Lower leg skin (tissue), 4 donors: ENCODE measurements at regions not wholly inside any gene's neighbourhood (a gene's known extent, or its start where the extent isn't known, plus 50 kb on each side); places are given as distances from the start of the nearest gene placed in this dataset.

Experiments
- DNase-seq, 2 donors: peaks; one replicate each; pipeline ENCODE4 v3.0.0-alpha.2; 2019; ENCODE audit warnings: low spot score in 2 of 2
- H3K4me3 ChIP-seq: fragments of 200-600 bp; sonication (generic); 2 replicates; pipeline ENCODE4 v1.5.1; 2017; ENCODE audit warnings: mild to moderate bottlenecking, low read depth; ENCODE audit not compliant: poor library complexity, severe bottlenecking
- POLR2A ChIP-seq, 2 donors: fragments of 450-650 bp; IDR thresholded peaks; one replicate each; pipeline ENCODE4 v1.6.1; 2016 to 2017; ENCODE audit warnings: antibody characterized with exemption in 2 of 2, mild to moderate bottlenecking in 1 of 2, moderate library complexity in 1 of 2
- WGBS, 2 donors: methylation state at CpG; one replicate each; pipeline ENCODE4 v1.1.5; 2018; 5-methylcytosine and 5-hydroxymethylcytosine counted together
- intact Hi-C: fragments of 100-400 bp; cut with DNase I; formaldehyde crosslinking; loops from one replicate; pipeline ENCODE4 v1.15.0; 2023; ENCODE audit warnings: low total_unique reads
- TF ChIP-seq, protein P1 (sequence below), 3 donors: fragments of 450-650 bp; IDR thresholded peaks; one replicate each; pipeline ENCODE4 v1.5.1; 2016; ENCODE audit warnings: antibody characterized with exemption in 3 of 3, mild to moderate bottlenecking in 3 of 3, moderate library complexity in 2 of 3

DNA sequence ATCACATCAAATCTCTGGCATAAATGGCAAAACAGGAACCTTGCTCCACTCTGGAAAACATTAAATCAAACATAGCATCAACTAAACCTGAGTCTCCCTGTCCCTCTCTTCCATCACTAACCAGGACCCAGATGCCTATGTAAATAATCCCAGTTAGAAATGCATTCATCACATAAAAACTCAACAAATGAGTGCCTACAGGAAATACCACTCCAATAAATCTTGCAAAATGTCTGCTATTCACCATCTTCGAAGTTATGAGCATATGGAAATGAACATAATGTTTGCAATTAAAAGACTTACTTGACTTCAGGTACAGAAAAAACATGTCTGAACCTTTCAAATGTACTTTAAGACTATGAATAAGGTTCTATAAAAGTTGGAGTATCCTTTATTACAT is 425.0 kb downstream of the CDH11 start:
- WGBS, 2 donors: 38 to 45% methylated on average over 1 of the region's 1 CpG
- no peak for TF ChIP-seq POLR2A (IDR thresholded peaks at IDR 0.05)
- TF ChIP-seq, protein P1, sequence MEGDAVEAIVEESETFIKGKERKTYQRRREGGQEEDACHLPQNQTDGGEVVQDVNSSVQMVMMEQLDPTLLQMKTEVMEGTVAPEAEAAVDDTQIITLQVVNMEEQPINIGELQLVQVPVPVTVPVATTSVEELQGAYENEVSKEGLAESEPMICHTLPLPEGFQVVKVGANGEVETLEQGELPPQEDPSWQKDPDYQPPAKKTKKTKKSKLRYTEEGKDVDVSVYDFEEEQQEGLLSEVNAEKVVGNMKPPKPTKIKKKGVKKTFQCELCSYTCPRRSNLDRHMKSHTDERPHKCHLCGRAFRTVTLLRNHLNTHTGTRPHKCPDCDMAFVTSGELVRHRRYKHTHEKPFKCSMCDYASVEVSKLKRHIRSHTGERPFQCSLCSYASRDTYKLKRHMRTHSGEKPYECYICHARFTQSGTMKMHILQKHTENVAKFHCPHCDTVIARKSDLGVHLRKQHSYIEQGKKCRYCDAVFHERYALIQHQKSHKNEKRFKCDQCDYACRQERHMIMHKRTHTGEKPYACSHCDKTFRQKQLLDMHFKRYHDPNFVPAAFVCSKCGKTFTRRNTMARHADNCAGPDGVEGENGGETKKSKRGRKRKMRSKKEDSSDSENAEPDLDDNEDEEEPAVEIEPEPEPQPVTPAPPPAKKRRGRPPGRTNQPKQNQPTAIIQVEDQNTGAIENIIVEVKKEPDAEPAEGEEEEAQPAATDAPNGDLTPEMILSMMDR (IDR thresholded peaks at IDR 0.05): no peak
- intact Hi-C loops: no loop called here
- no peak for DNase-seq
- H3K4me3 ChIP-seq: no peak overlapping the region

DNA sequence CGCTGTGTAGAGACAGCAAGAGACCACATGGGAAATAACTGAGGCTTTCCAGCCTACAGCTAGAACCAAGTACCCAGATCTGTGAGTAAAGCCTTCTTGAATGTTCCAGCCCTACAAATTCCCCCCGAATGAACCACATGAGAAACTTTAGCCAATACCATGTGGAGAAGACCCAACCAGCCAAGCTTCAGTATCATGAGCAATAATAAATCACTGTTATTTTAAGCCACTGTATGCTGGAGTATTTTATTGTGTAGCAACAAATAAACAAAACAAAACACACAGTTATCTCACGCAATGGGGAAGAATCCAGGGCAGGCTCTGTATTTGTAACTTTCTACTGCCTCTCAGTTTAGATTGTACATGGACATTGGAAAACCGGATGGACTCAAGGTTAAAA is 426.2 kb downstream of the CDH11 start:
- WGBS, 2 donors: 60 to 72% methylated on average over 4 of the region's 4 CpGs
- no peak for DNase-seq
- TF ChIP-seq POLR2A (IDR thresholded peaks at IDR 0.05): no peak
- TF ChIP-seq, protein P1 (IDR thresholded peaks at IDR 0.05): no peak
- intact Hi-C loops: no loop called here
- no peak overlapping the region for H3K4me3 ChIP-seq

DNA sequence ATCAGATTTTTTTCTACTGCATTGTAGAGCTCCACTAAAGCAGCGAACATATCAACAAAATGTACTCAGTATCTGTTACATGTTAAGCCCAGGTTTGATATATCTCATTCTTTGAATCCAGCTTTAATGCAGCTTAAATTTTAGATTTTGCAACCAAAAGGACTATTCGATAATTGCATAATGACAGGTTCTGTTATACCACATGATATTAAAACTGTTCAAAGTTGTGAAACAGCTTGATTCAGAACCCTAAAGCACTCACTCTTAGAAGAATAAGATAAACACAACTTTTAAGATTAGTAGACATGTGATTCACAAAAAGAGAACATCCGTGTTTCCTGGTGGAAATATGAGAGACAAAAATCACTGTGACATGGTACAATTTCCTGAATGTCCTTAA is 427.9 kb downstream of the CDH11 start:
- 75 to 80% methylated on average over 3 of the region's 3 CpGs for WGBS, 2 donors
- intact Hi-C loops: no loop called here
- no peak overlapping the region for H3K4me3 ChIP-seq
- no peak for DNase-seq
- no peak for TF ChIP-seq POLR2A (IDR thresholded peaks at IDR 0.05)
- TF ChIP-seq, protein P1 (IDR thresholded peaks at IDR 0.05): no peak

DNA sequence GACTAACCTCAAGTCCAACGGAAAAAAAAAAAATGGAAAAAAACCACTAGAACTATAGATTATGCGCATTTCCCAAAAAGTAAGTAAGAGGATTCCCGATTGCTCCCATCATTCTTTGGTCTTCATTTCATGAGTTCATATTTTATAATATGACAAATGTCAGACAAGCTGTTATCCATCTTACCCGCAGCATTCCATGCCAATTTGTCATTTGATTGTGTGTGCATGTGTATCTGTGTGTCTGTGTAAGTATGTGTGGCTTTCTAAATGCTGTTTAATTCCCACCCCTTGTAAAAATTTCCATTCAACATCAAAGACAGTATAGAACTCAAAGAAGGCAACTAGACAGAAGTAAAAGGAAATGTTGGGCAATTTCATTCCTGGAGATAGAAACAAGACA is 434.1 kb downstream of the CDH11 start:
- no peak for TF ChIP-seq POLR2A (IDR thresholded peaks at IDR 0.05)
- TF ChIP-seq, protein P1 (IDR thresholded peaks at IDR 0.05): no peak
- no peak overlapping the region for H3K4me3 ChIP-seq
- DNase-seq: no peak
- 85 to 87% methylated on average over 4 of the region's 4 CpGs for WGBS, 2 donors
- intact Hi-C loops: no loop called here

DNA sequence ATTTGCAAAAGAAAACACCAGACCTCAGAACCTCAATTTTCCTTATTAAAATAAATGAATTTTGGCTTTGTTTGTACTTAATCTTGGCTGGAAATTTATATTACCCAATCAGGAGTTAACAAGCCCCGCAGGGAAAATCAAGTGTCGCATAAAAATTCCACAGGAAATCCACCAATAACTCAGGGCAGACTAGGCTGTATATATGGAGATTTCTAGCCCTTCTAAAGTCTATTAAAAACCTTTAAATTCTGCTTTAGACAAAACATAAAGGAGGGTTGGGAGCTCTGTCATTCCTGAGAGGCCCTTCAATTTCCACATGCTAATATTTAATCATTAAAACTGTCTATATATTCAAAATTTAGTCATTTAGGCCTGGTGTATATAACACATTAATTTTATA is 434.7 kb downstream of the CDH11 start:
- H3K4me3 ChIP-seq: no peak overlapping the region
- 40 to 61% methylated on average over 2 of the region's 2 CpGs for WGBS, 2 donors
- no peak for DNase-seq
- intact Hi-C loops: no loop called here
- TF ChIP-seq, protein P1 (IDR thresholded peaks at IDR 0.05): no peak
- TF ChIP-seq POLR2A (IDR thresholded peaks at IDR 0.05): no peak

DNA sequence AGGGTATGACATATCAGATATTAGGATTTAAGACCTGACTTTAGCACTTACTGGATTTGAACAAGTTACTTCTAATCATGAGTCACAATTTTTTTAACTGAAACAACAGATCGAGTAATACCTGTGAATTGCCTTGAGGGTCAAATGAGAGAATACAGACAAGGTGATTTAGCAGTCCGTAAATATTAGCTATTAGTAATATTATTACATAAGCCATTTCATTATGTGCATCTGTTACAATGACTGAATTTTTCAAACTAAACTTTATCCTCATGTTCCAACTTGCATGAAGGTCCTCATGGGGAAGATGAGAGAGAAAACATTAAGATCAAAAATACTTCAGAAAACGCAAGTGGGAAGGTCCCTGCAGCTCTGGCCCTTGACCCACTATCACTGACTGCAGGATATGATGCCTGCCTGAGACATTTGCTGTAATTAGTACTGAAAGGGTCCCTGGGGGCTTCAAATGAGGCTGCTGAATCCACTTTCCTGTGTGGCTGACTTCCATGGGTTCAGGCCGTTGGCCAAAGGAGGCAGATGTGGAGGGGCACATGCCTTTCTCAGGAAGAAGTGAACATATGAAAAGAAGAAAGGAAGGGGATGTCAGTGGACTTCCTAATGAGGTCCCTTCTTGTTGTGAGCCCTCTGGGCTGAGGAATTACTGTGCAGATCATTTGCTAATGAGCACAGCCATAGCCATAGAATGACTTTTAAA is 441.7 kb downstream of the CDH11 start:
- H3K4me3 ChIP-seq: no peak overlapping the region
- intact Hi-C loops: no loop called here
- no peak for DNase-seq
- WGBS, 2 donors: 58 to 61% methylated on average over 4 of the region's 4 CpGs
- no peak for TF ChIP-seq POLR2A (IDR thresholded peaks at IDR 0.05)
- TF ChIP-seq, protein P1 (IDR thresholded peaks at IDR 0.05): no peak
